IPS-18c (cell line): ENCODE measurements at regions not wholly inside any gene's neighbourhood (a gene's known extent, or its start where the extent isn't known, plus 50 kb on each side); places are given as distances from the start of the nearest gene placed in this dataset.

Experiments used
- H3K4me3 ChIP-seq: 2 replicates; pipeline ENCODE4 v1.7.0; 2013; ENCODE audit warnings: low read depth, mild to moderate bottlenecking, low read length, moderate library complexity; ENCODE audit not compliant: insufficient read depth
- H3K9me3 ChIP-seq: one replicate; pipeline ENCODE4 v1.6.1; 2013; ENCODE audit warnings: mild to moderate bottlenecking, low read length, moderate library complexity; ENCODE audit not compliant: control insufficient read depth, insufficient read depth

GRCh38 chr18:61734396-61734795, 158.4 kb downstream of the RNF152 start:
- no peaks in the 10 kb centered on the region for H3K9me3 ChIP-seq
- no peak overlapping the region for H3K4me3 ChIP-seq

DNA sequence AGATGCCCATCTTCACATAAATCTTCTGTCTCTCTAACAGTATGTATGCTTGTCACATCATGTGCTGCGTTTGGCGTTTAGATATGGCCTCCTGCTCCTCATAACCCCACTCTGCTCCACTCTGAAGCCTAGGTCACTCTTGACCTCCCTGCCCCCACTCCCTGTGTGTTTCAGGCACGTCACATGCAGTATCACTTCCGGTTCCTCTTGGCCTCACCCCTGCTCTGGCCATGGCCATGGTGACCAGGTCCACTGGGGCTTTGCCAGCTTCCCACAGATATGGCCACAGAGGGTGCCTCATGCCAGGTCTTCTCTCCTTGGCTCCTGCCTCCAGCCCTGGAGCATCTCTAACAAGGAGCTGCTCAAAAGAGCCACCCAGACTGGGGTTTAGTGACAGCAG, 160.0 kb downstream of the RNF152 start:
- no peak overlapping the region for H3K4me3 ChIP-seq
- no peaks in the 10 kb centered on the region for H3K9me3 ChIP-seq

DNA sequence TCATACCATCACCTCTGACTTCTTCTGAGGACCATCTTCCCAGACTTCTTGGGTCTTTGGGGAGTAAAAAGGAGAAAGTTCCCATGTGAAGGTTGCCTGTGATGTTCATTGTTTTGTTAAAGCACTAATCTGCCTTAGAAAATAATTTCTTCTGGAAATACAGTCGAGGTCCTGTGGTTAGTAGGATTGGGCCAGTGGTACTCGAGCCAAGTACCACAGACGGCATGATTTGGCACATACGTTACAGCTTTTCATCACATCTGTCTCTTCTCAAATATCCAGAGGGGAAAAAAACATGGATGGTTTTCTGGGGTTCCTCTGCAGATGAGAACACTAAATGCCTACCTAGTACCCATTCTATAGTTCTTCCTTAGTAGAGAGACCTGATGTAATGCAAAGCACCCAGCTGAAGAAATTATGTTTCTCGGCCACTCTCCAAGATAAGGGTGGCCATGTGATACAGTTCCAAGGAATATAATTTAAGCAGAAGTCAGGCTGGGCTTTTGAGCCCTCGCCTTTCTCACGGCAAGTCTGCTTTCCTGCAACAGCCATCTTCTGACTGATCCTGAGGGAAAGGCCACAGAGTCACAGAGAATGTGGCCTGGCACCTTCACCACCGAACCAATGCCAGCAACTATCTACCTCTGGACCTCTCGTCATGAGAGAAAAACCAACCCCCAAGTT, 161.0 kb downstream of the RNF152 start:
- H3K4me3 ChIP-seq = no peak overlapping the region
- no peaks in the 10 kb centered on the region for H3K9me3 ChIP-seq

- Histone ChIP-seq H3K4me3 (no peak overlapping the region), H3K9me3 (peaks cover 3% of the 10 kb centered on the region)
Measured at GRCh38 chr18:61731178-61731577, 161.6 kb downstream of the RNF152 start.

DNA sequence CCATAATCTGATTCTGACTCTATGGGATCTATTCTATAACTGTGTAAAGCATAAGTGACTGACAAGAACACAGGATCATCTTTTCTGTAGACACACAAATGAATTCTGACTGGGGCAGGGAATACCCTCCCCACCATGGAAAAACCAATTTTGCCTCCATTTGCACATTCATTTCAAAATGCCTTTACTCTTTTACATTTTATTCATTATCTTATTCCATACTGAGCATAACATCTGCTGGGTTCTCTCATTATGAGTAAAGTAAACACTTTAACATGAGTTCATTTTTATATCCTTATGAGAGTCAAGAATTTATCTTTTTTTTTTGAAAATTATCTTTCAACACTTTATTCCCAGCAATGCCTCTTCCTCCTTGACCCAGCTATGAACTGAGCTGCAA, 163.5 kb downstream of the RNF152 start:
- H3K9me3 ChIP-seq = peaks cover 5% of the 10 kb centered on the region

GRCh38 chr18:61727241-61728193, 165.3 kb downstream of the RNF152 start:
- Histone ChIP-seq H3K9me3 (peaks cover 5% of the 10 kb centered on the region), H3K4me3 (no peak overlapping the region)

More for the DNA sequence above, 163.5 kb downstream of the RNF152 start:
- H3K4me3 ChIP-seq = no peak overlapping the region

DNA sequence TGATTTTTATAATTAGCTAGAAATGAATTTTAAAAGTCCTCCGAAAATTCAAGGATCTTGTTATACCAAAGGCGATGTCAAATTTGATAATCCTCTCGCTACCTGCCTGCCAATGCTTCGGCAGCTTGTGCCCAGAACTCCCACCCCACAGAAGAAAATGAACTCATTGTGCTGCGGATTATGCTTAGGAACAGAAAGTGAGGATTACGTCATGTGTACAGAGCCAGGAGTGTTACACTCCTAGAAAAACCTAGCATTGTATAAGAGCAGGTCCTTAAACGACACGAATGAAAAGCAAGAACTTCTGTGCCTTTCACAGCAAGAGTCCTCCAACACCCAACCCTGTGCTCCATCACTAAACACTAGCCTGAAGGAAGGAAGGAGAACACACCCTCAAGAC, 168.3 kb downstream of the RNF152 start:
- peaks cover 5% of the 10 kb centered on the region for H3K9me3 ChIP-seq
- H3K4me3 ChIP-seq = no peak overlapping the region

DNA sequence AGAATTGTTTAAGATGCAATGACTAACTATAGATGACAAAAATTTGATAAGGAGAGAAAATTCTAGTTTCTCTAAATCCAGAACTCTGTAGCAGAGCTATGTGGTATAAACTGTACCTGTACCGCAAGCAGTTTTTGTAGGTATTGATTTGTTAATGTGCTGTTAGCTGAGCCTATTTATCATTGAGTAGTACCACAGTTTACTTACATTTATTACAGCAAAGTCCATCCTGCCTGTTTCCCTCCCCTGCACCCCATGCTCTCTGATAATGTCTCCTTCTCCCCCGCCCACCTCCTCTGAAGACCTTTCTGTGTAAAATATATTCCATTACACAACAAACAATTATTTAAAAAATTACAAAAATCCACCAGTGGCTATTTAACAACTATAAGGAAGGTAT, 170.6 kb downstream of the RNF152 start:
- H3K4me3 ChIP-seq = no peak overlapping the region

GRCh38 chr18:61720496-61720895, 172.3 kb downstream of the RNF152 start:
- Histone ChIP-seq H3K4me3 (no peak overlapping the region), H3K9me3 (no peaks in the 10 kb centered on the region)

More for the DNA sequence above, 170.6 kb downstream of the RNF152 start:
- H3K9me3 ChIP-seq = peaks cover 5% of the 10 kb centered on the region

GRCh38 chr18:61719671-61720070, 173.1 kb downstream of the RNF152 start:
- H3K9me3 ChIP-seq = no peaks in the 10 kb centered on the region
- H3K4me3 ChIP-seq = no peak overlapping the region; the same call in 1 of the 2 replicates

- no peaks in the 10 kb centered on the region for H3K9me3 ChIP-seq
Measured at GRCh38 chr18:61718944-61719343, 173.9 kb downstream of the RNF152 start.

GRCh38 chr18:61714421-61714820, 178.4 kb downstream of the RNF152 start:
- Histone ChIP-seq H3K4me3 (no peak overlapping the region), H3K9me3 (peaks cover 3% of the 10 kb centered on the region)

More at GRCh38 chr18:61718944-61719343, 173.9 kb downstream of the RNF152 start:
- H3K4me3 ChIP-seq = no peak overlapping the region

DNA sequence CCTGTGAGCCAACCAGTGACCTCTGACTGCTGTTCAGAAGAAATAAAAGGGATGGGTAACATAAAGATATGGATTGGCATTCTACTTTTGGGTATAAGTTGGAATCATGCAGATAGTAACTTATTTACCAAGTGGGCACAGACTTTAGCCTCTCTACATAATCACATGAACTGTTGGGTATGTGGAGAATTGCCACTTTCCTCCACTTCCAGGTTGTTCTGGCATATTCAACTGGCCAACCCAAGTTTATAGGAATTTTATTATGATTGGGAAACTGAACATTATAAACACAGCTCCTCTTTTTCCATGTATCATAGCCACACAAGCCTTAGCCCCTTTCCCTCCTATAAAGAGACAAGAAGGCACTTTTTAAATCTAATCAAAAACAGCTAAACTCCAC, 179.3 kb downstream of the RNF152 start:
- H3K9me3 ChIP-seq = peaks cover 3% of the 10 kb centered on the region
- H3K4me3 ChIP-seq = no peak overlapping the region

- Histone ChIP-seq H3K9me3 (peaks cover 3% of the 10 kb centered on the region), H3K4me3 (no peak overlapping the region)
Measured at GRCh38 chr18:61710082-61710620, 182.7 kb downstream of the RNF152 start.

DNA sequence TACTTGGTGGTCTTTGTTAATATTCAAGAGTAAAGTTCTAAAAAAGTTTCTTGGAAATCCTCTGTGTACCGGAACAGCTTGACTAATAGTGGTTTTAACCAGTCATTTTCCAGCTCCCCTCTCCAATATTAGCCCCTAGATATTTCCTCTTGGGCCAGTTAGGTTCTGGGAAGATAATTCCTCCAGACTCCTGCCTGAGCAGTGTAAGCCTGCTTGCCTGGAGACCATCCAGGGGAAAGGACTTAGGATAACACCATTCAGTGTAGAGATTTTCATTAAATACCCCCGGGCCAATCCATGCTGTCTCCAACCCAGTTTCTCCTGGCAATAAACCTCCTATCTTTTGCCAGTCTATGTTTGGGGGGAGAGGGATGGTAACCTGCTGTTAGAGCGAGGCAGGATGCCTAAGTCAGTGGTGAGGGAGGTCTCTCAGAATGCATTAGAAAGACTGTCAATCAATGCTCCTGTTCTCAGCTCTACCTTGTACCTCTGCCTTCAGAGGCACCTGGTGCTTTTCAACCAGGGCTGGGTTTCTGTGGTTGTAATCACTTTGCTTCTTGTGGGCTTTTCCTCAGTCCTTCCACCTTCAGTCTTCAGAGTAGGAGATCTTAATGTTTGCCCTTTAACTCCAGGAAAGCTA, 186.4 kb downstream of the RNF152 start:
- H3K4me3 ChIP-seq = no peak overlapping the region

DNA sequence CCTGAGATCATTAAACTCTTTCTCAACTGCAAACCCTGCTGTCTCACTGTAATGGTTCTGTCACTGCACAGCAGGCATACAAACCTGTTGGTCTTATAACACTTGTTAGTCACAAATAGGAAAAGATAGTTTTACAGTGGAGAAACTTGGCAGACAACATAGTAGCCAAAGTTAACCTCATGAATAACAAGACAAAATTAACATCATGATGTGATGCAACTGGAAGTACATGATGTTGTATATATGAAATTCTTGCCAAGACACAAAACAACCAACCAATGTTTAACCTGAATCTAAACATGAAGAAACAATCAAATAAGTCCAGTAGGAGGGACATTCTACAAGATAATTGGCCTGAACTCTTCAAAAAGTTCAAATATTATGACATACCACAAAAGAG, 189.3 kb downstream of the RNF152 start:
- Histone ChIP-seq H3K4me3 (no peak overlapping the region), H3K9me3 (no peaks in the 10 kb centered on the region)

More for the DNA sequence above, 186.4 kb downstream of the RNF152 start:
- H3K9me3 ChIP-seq = peaks cover 3% of the 10 kb centered on the region

GRCh38 chr18:61702007-61702406, 190.8 kb downstream of the RNF152 start:
- H3K4me3 ChIP-seq = no peak overlapping the region

More at GRCh38 chr18:61702007-61702406, 190.8 kb downstream of the RNF152 start:
- no peaks in the 10 kb centered on the region for H3K9me3 ChIP-seq
